Tibial artery (tissue), 4 donors: ENCODE measurements at regions not wholly inside any gene's neighbourhood (a gene's known extent, or its start where the extent isn't known, plus 50 kb on each side); places are given as distances from the start of the nearest gene placed in this dataset.

Source experiments
- DNase-seq, 2 donors: peaks; one replicate each; pipeline ENCODE4 v3.0.0-alpha.2; 2019
- H3K27ac ChIP-seq, 2 donors: fragments of 200-600 bp; sonication (generic) in 1 of 2; 1 replicate in 1 of 2; 2 replicates in 1 of 2; pipeline ENCODE4 v1.5.1; 2018 to 2019; ENCODE audit warnings: mild to moderate bottlenecking in 1 of 2
- H3K27me3 ChIP-seq, 2 donors: fragments of 200-600 bp; sonication (generic) in 1 of 2; one replicate each; pipeline versions ENCODE4 v1.5.1 to v1.6.0; 2016 to 2019
- H3K36me3 ChIP-seq, 3 donors: fragments of 200-600 bp; sonication (generic) in 2 of 3; one replicate each; pipeline ENCODE4 v1.5.1; 2016 to 2019; ENCODE audit warnings: mild to moderate bottlenecking in 2 of 3
- H3K4me1 ChIP-seq, 4 donors: fragments of 200-600 bp; sonication (generic) in 2 of 4; 1 replicate in 3 of 4; 2 replicates in 1 of 4; pipeline ENCODE4 v1.5.1; 2016 to 2019
- H3K4me3 ChIP-seq, 2 donors: fragments of 200-600 bp; sonication (generic) in 1 of 2; 1 replicate in 1 of 2; 2 replicates in 1 of 2; pipeline ENCODE4 v1.5.1; 2018 to 2019; ENCODE audit warnings: mild to moderate bottlenecking in 2 of 2
- H3K9me3 ChIP-seq, 3 donors: fragments of 200-600 bp; sonication (generic) in 1 of 3; one replicate each; pipeline ENCODE4 v1.5.1; 2016 to 2019
- CTCF ChIP-seq, 2 experiments: fragments of 200-600 bp in 1 of 2; fragments of 450-650 bp in 1 of 2; IDR thresholded peaks; one replicate each; pipeline ENCODE4 v1.5.1; 2017 to 2019; ENCODE audit warnings: antibody characterized with exemption in 2 of 2, mild to moderate bottlenecking in 1 of 2, moderate library complexity in 1 of 2
- intact Hi-C: fragments of 100-400 bp; cut with DNase I; formaldehyde crosslinking; loops from one replicate; pipeline ENCODE4 v1.15.0; 2023; ENCODE audit warnings: low total_unique reads

GRCh38 chr5:136766456-136766855, 401.1 kb upstream of the TRPC7 start:
- Histone ChIP-seq H3K36me3 (no peaks in the 10 kb centered on the region), H3K9me3 (no peaks in the 10 kb centered on the region), H3K27ac (no peak overlapping the region), H3K4me3 (no peak overlapping the region), H3K4me1 (no peaks in the 10 kb centered on the region), H3K27me3 (no peaks in the 10 kb centered on the region)
- TF ChIP-seq CTCF (IDR thresholded peaks at IDR 0.05) = no peak
- intact Hi-C loops = no loop called here
- no peak for DNase-seq

- intact Hi-C loops = no loop called here
- DNase-seq = no peak
- Histone ChIP-seq H3K4me3 (no peak overlapping the region), H3K36me3 (no peaks in the 10 kb centered on the region), H3K4me1 (no peaks in the 10 kb centered on the region), H3K9me3 (no peaks in the 10 kb centered on the region), H3K27ac (no peak overlapping the region), H3K27me3 (no peaks in the 10 kb centered on the region)
- TF ChIP-seq CTCF (IDR thresholded peaks at IDR 0.05) = no peak
Measured at GRCh38 chr5:136764601-136765000, 399.3 kb upstream of the TRPC7 start.

GRCh38 chr5:136763548-136763947, 398.2 kb upstream of the TRPC7 start:
- intact Hi-C loops = no loop called here
- TF ChIP-seq CTCF (IDR thresholded peaks at IDR 0.05) = no peak
- H3K27ac ChIP-seq = no peak overlapping the region
- H3K4me1 ChIP-seq = no peaks in the 10 kb centered on the region
- H3K27me3 ChIP-seq = no peaks in the 10 kb centered on the region
- no peaks in the 10 kb centered on the region for H3K9me3 ChIP-seq
- DNase-seq = no peak
- H3K4me3 ChIP-seq = no peak overlapping the region
- no peaks in the 10 kb centered on the region for H3K36me3 ChIP-seq

DNA sequence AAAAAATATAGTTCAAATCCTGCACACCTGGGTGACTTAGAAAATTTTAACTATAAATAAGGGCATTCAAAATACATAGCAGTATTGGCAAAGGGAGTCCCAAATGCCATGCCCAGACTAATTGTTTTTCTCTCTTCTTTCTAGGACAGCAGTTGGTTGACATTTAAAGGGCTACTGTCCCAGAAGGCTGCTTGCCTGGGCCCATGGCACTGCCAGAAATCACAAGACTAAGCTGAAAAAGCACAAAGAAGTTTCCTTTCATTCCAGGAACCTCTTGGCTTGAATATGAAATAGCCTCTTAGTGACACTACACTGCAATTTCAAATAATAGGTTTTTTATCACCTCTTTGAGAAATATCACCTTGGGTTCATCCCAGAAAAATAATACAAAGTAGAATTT, 388.9 kb upstream of the TRPC7 start:
- TF ChIP-seq CTCF (IDR thresholded peaks at IDR 0.05) = no peak
- no peak overlapping the region for H3K27ac ChIP-seq
- DNase-seq = no peak
- no peaks in the 10 kb centered on the region for H3K4me1 ChIP-seq
- intact Hi-C loops = no loop called here
- H3K36me3 ChIP-seq = no peaks in the 10 kb centered on the region
- no peak overlapping the region for H3K4me3 ChIP-seq
- no peaks in the 10 kb centered on the region for H3K9me3 ChIP-seq
- no peaks in the 10 kb centered on the region for H3K27me3 ChIP-seq

DNA sequence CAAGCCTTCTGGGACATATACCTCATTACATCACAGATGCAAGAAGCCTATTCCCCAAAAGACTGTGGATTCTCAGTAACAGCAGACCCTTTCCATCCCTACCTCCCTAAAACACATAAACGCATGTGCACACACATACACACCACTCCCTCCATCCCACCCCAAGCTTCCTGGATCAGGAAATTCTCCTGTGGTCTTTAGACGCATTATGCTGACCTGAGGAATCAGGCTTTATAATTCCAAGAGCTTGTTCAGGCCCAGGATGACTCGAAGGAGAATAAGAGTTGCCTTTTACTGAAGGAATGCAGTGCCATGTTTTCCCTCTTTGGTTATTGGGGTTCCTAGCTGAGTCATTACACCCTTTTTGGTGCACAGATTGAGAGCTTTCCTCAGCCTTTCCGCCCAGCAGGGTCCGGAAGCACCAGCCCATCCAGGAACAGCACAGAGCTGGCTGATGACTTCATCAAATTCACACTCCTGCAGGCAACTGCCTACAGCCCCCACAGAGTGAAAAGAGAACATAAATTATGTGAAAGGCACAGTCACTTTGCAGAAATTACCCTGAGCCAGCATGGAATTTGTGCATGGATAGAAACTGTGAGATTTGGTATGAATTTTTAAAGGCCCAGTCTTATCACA, 385.0 kb upstream of the TRPC7 start:
- no peak for TF ChIP-seq CTCF (IDR thresholded peaks at IDR 0.05)
- Histone ChIP-seq H3K9me3 (no peaks in the 10 kb centered on the region), H3K27ac (no peak overlapping the region), H3K4me3 (no peak overlapping the region), H3K27me3 (no peaks in the 10 kb centered on the region), H3K4me1 (no peaks in the 10 kb centered on the region), H3K36me3 (no peaks in the 10 kb centered on the region)
- intact Hi-C loops = no loop called here
- DNase-seq = no peak

DNA sequence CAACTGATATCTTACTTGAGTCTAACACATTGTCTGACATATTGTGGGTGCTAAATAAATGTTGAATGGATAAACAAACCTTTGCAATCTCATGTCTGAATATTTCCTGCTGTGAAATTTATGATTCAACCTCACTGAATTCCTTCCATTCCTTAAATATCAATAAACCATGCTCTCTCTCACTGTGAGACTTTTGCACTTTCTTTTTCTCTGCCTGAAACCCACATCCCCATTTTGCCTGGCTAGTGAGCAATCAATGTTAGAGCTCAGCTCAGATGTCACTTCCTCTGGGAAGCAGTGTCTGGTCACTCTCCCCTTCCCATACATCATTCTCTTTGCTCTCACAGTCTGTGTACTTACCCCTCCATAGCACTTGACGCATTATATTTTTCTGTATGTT, 383.7 kb upstream of the TRPC7 start:
- DNase-seq = no peak
- H3K9me3 ChIP-seq = no peaks in the 10 kb centered on the region
- TF ChIP-seq CTCF (IDR thresholded peaks at IDR 0.05) = no peak
- no peak overlapping the region for H3K27ac ChIP-seq
- H3K4me3 ChIP-seq = no peak overlapping the region
- intact Hi-C loops = no loop called here
- H3K4me1 ChIP-seq = no peaks in the 10 kb centered on the region
- no peaks in the 10 kb centered on the region for H3K27me3 ChIP-seq
- H3K36me3 ChIP-seq = no peaks in the 10 kb centered on the region
